Fibroblast of skin of right quadriceps (primary cell): ENCODE measurements at regions not wholly inside any gene's neighbourhood (a gene's known extent, or its start where the extent isn't known, plus 50 kb on each side); places are given as distances from the start of the nearest gene placed in this dataset.

ENCODE experiments used
- DNase-seq: peaks from one replicate; pipeline ENCODE4 v3.0.0-alpha.2; 2013

GRCh38 chr1:186550832-186551231, 89.9 kb upstream of the PDC start:
- DNase-seq, result no peak

- no peak for DNase-seq
Observed at GRCh38 chr1:186541003-186541402, 80.1 kb upstream of the PDC start.

- DNase-seq, result no peak
Observed at GRCh38 chr1:186540521-186540920, 79.6 kb upstream of the PDC start.

- peak; percentile 42 for DNase-seq
Observed at GRCh38 chr1:186536273-186536890, 75.5 kb upstream of the PDC start.

- peak; percentile 98 for DNase-seq
Observed at GRCh38 chr1:186535388-186536133, 74.6 kb upstream of the PDC start.

- DNase-seq, result no peak
Observed at GRCh38 chr1:186534401-186534800, 73.5 kb upstream of the PDC start.

GRCh38 chr1:186532466-186532865, 71.6 kb upstream of the PDC start:
- DNase-seq, result peak; percentile 67

- peak; percentile 86 for DNase-seq
Observed at GRCh38 chr1:186531561-186532165, 70.7 kb upstream of the PDC start.

- peak; percentile 61 for DNase-seq
Observed at GRCh38 chr1:186530109-186530508, 69.2 kb upstream of the PDC start.

- no peak for DNase-seq
Observed at GRCh38 chr1:186519982-186520381, 59.1 kb upstream of the PDC start.

- no peak for DNase-seq
Observed at GRCh38 chr1:186518822-186519381, 58.0 kb upstream of the PDC start.

- DNase-seq, result no peak
Observed at GRCh38 chr1:186518395-186518794, 57.5 kb upstream of the PDC start.

GRCh38 chr1:186514367-186514766, 53.5 kb upstream of the PDC start:
- DNase-seq, result no peak

GRCh38 chr1:186513526-186513925, 52.6 kb upstream of the PDC start:
- DNase-seq, result no peak

GRCh38 chr1:186512698-186513457, 52.0 kb upstream of the PDC start:
- no peak for DNase-seq

GRCh38 chr1:186511761-186512637, 51.1 kb upstream of the PDC start:
- no peak for DNase-seq
